HCT116 (cell line): ENCODE measurements at regions not wholly inside any gene's neighbourhood (a gene's known extent, or its start where the extent isn't known, plus 50 kb on each side); places are given as distances from the start of the nearest gene placed in this dataset.

Source experiments
- ATAC-seq: fragments of 200-7000 bp; cut with Tn5 transposase; 2 replicates; pipeline ENCODE4 v1.9.1; 2020; ENCODE audit warnings: mild to moderate bottlenecking, moderate library complexity
- BruUV-seq: library from RNA; stranded (reverse); fragments of 400-500 nt; replicated peaks from 2 replicates; lab custom pipeline; 2021; lab: Mats Ljungman, UMichigan
- CTCF ChIA-PET: fragments of 300-600 bp; sonication (Branson Sonifier 250); formaldehyde crosslinking; loops from one replicate; lab custom pipeline; 2021; ENCODE audit warnings: antibody characterized with exemption; lab: Charles Lee
- POLR2A ChIA-PET: fragments of 300-600, 350-600 bp; sonication (Branson Sonifier 250); formaldehyde crosslinking; loops from one replicate; lab custom pipeline; 2021; ENCODE audit warnings: antibody characterized with exemption; lab: Charles Lee
- RAD21 ChIA-PET, 2 experiments: fragments of 300-600 bp; sonication (Branson Sonifier 250); formaldehyde crosslinking; loops; one replicate each; lab custom pipeline; 2023; ENCODE audit warnings: low total read pairs in 2 of 2; ENCODE audit not compliant: uncharacterized antibody in 2 of 2, unreplicated experiment in 2 of 2, low non-redundant PET in 1 of 2; lab: Charles Lee
- DNase-seq: peaks from one replicate; pipeline ENCODE4 v3.0.0-alpha.2; 2010; ENCODE audit warnings: low read depth, low spot score
- H2AFZ ChIP-seq: fragments of 200-600 bp; shearing (Covaris generic), sonication (generic); 2 replicates; pipeline ENCODE4 v1.6.1; 2017; ENCODE audit warnings: low read depth, mixed run types, mixed read lengths, antibody characterized with exemption, low read length; ENCODE audit not compliant: poor library complexity, severe bottlenecking
- H3K27ac ChIP-seq: 2 replicates; pipeline ENCODE4 v1.5.1; 2012; ENCODE audit warnings: low read depth, low read length
- H3K27me3 ChIP-seq: fragments of 200-600 bp; sonication (generic); 2 replicates; pipeline ENCODE4 v1.6.1; 2016; ENCODE audit warnings: mixed run types, low read length, mixed read lengths; ENCODE audit not compliant: insufficient read depth
- H3K36me3 ChIP-seq, 2 experiments: fragments of 200-500 bp in 1 of 2; fragments of 200-600 bp in 1 of 2; sonication (Bioruptor generic) in 1 of 2; sonication (generic) in 1 of 2; 2 replicates each; pipeline versions ENCODE4 v1.5.1 to v1.6.1; 2014 to 2016; ENCODE audit warnings: low read length in 2 of 2, inconsistent platforms in 1 of 2, mixed read lengths in 1 of 2, mixed run types in 1 of 2; ENCODE audit not compliant: insufficient read depth in 2 of 2, control insufficient read depth in 1 of 2
- H3K4me1 ChIP-seq, 2 experiments: fragments of 200-600 bp in 1 of 2; sonication (generic) in 1 of 2; 2 replicates each; pipeline versions ENCODE4 v1.5.1 to v1.6.1; 2012 to 2017; ENCODE audit warnings: low read length in 2 of 2, inconsistent platforms in 1 of 2, mild to moderate bottlenecking in 1 of 2, mixed read lengths in 1 of 2, mixed run types in 1 of 2, moderate library complexity in 1 of 2; ENCODE audit not compliant: insufficient read depth in 2 of 2, control insufficient read depth in 1 of 2
- H3K4me2 ChIP-seq: fragments of 200-600 bp; sonication (generic); 2 replicates; pipeline ENCODE4 v1.6.1; 2017; ENCODE audit warnings: mixed run types, low read length, mixed read lengths
- H3K4me3 ChIP-seq, 2 experiments: fragments of 200-600 bp in 1 of 2; sonication (generic) in 1 of 2; replicated peaks in 1 of 2; 2 replicates each; pipeline ENCODE4 v1.5.1; 2011 to 2016; ENCODE audit warnings: low read length in 2 of 2, control low read depth in 1 of 2, low read depth in 1 of 2, mild to moderate bottlenecking in 1 of 2, mixed read lengths in 1 of 2, mixed run types in 1 of 2
- H3K79me2 ChIP-seq: fragments of 200-600 bp; sonication (generic); 2 replicates; pipeline ENCODE4 v1.6.1; 2017; ENCODE audit warnings: mild to moderate bottlenecking, mixed run types, low read length, moderate library complexity, mixed read lengths; ENCODE audit not compliant: insufficient read depth
- H3K9ac ChIP-seq: fragments of 200-600 bp; sonication (generic); 2 replicates; pipeline ENCODE4 v1.6.1; 2016; ENCODE audit warnings: low read length, mixed read lengths
- H3K9me2 ChIP-seq: fragments of 200-600 bp; sonication (generic), shearing (Covaris generic); 2 replicates; pipeline ENCODE4 v1.6.1; 2017; ENCODE audit warnings: mixed run types, mild to moderate bottlenecking, moderate library complexity; ENCODE audit not compliant: insufficient read depth
- H3K9me3 ChIP-seq, 2 experiments: fragments of 200-500 bp in 1 of 2; fragments of 200-600 bp in 1 of 2; sonication (Bioruptor generic) in 1 of 2; sonication (generic) in 1 of 2; 2 replicates each; pipeline ENCODE4 v1.6.1; 2014 to 2017; ENCODE audit warnings: low read length in 2 of 2, mixed read lengths in 2 of 2, inconsistent platforms in 1 of 2, low read depth in 1 of 2, mild to moderate bottlenecking in 1 of 2, mixed run types in 1 of 2, moderate library complexity in 1 of 2; ENCODE audit not compliant: control insufficient read depth in 1 of 2, insufficient read depth in 1 of 2
- H4K20me1 ChIP-seq: fragments of 200-600 bp; sonication (generic), shearing (Covaris generic); 2 replicates; pipeline ENCODE4 v1.6.1; 2017; ENCODE audit warnings: mixed run types, mild to moderate bottlenecking, moderate library complexity; ENCODE audit not compliant: insufficient read depth
- CEBPB ChIP-seq: IDR thresholded peaks from 2 replicates; pipeline ENCODE4 v1.6.1; 2012; ENCODE audit warnings: low read depth
- EGR1 ChIP-seq: IDR thresholded peaks from 2 replicates; pipeline ENCODE4 v1.6.1; 2012; ENCODE audit warnings: low read depth
- EZH2phosphoT487 ChIP-seq: fragments of 200-600 bp; IDR thresholded peaks from 2 replicates; pipeline ENCODE4 v1.6.1; 2018; ENCODE audit warnings: antibody characterized with exemption, borderline replicate concordance
- FOSL1 ChIP-seq: IDR thresholded peaks from 2 replicates; pipeline ENCODE4 v1.6.1; 2012; ENCODE audit warnings: low read depth
- POLR2AphosphoS5 ChIP-seq: IDR thresholded peaks from 2 replicates; pipeline ENCODE4 v1.6.1; 2011; ENCODE audit warnings: mild to moderate bottlenecking, low read depth, low read length, moderate library complexity
- RAD21 ChIP-seq: IDR thresholded peaks from 2 replicates; pipeline ENCODE4 v1.6.1; 2012; ENCODE audit warnings: low read depth, mild to moderate bottlenecking
- YY1 ChIP-seq: IDR thresholded peaks from 2 replicates; pipeline ENCODE4 v1.6.1; 2011; ENCODE audit warnings: low read length, low read depth, moderate library complexity, mild to moderate bottlenecking; ENCODE audit not compliant: insufficient replicate concordance; ENCODE audit errors: extremely low read depth
- ZFX ChIP-seq: fragments of 450-650 bp; IDR thresholded peaks from 2 replicates; pipeline ENCODE4 v1.6.1; 2017
- ZNF274 ChIP-seq: fragments of 200-500 bp; sonication (Bioruptor generic); IDR thresholded peaks from 2 replicates; pipeline ENCODE4 v1.6.1; 2014; ENCODE audit warnings: mild to moderate bottlenecking, low read depth, low read length, inconsistent platforms
- intact Hi-C: fragments of 100-400 bp; cut with micrococcal nuclease; formaldehyde crosslinking; loops from 2 replicates; pipeline ENCODE4 v1.10.0; 2022
- TF ChIP-seq, protein P1 (sequence below): IDR thresholded peaks from 2 replicates; pipeline ENCODE4 v1.6.1; 2012; ENCODE audit warnings: low read depth
- TF ChIP-seq, protein P2 (sequence below): IDR thresholded peaks from 2 replicates; pipeline ENCODE4 v1.6.1; 2012
- TF ChIP-seq, protein P3 (sequence below): IDR thresholded peaks from 2 replicates; pipeline ENCODE4 v1.6.1; 2012

- Histone ChIP-seq H3K4me3 (no peak overlapping the region), H4K20me1 (no peaks in the 10 kb centered on the region), H3K79me2 (no peaks in the 10 kb centered on the region), H3K4me1 (no peaks in the 10 kb centered on the region), H3K9ac (no peak overlapping the region), H3K4me2 (no peak overlapping the region), H3K9me3 (no peaks in the 10 kb centered on the region), H3K27ac (no peak overlapping the region), H2AFZ (no peak overlapping the region), H3K36me3 (no peaks in the 10 kb centered on the region)
- no peak for ATAC-seq
- intact Hi-C loops = no loop called here
- RAD21 ChIA-PET = no interaction called here
- POLR2A ChIA-PET = no interaction called here
- CTCF ChIA-PET = no interaction called here
- TF ChIP-seq CEBPB (no peak), FOSL1 (no peak), RAD21 (no peak), EGR1 (no peak), POLR2AphosphoS5 (no peak), EZH2phosphoT487 (no peak), ZFX (no peak), YY1 (no peak), ZNF274 (no peak)
- TF ChIP-seq, protein P1, sequence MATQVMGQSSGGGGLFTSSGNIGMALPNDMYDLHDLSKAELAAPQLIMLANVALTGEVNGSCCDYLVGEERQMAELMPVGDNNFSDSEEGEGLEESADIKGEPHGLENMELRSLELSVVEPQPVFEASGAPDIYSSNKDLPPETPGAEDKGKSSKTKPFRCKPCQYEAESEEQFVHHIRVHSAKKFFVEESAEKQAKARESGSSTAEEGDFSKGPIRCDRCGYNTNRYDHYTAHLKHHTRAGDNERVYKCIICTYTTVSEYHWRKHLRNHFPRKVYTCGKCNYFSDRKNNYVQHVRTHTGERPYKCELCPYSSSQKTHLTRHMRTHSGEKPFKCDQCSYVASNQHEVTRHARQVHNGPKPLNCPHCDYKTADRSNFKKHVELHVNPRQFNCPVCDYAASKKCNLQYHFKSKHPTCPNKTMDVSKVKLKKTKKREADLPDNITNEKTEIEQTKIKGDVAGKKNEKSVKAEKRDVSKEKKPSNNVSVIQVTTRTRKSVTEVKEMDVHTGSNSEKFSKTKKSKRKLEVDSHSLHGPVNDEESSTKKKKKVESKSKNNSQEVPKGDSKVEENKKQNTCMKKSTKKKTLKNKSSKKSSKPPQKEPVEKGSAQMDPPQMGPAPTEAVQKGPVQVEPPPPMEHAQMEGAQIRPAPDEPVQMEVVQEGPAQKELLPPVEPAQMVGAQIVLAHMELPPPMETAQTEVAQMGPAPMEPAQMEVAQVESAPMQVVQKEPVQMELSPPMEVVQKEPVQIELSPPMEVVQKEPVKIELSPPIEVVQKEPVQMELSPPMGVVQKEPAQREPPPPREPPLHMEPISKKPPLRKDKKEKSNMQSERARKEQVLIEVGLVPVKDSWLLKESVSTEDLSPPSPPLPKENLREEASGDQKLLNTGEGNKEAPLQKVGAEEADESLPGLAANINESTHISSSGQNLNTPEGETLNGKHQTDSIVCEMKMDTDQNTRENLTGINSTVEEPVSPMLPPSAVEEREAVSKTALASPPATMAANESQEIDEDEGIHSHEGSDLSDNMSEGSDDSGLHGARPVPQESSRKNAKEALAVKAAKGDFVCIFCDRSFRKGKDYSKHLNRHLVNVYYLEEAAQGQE = no peak
- TF ChIP-seq, protein P2, sequence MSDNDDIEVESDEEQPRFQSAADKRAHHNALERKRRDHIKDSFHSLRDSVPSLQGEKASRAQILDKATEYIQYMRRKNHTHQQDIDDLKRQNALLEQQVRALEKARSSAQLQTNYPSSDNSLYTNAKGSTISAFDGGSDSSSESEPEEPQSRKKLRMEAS = no peak
- TF ChIP-seq, protein P3, sequence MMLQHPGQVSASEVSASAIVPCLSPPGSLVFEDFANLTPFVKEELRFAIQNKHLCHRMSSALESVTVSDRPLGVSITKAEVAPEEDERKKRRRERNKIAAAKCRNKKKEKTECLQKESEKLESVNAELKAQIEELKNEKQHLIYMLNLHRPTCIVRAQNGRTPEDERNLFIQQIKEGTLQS = no peak
- TF ChIP-seq, all 23 proteins: peak for 0
- Histone ChIP-seq H3K9me2 (no peaks in the 10 kb centered on the region), H3K27me3 (peaks cover 9% of the 10 kb centered on the region; the same call in 1 of the 2 replicates)
- no peak for DNase-seq
- BruUV-seq = no TSS peak
Measured at GRCh38 chr2:16258350-16258749, 318.0 kb downstream of the MYCN start.
